ENCODE measurements at regions not wholly inside any gene's neighbourhood (a gene's known extent, or its start where the extent isn't known, plus 50 kb on each side); places are given as distances from the start of the nearest gene placed in this dataset.
"Not testable (repeated sequence)": the region's sequence is repeated elsewhere in the genome, so short reads cannot be mapped to it uniquely, and the experiment has no call there.

- in situ Hi-C loops (cut with MboI; ENCODE audit: low pct_unique_long_range_greater_than_20kb, low sequenced_read_pairs, unreplicated experiment), result no loop called here
- no peak for DNase-seq (ENCODE audit: low spot score)
- no peak for TF ChIP-seq CTCF (IDR thresholded peaks at IDR 0.05; ENCODE audit: extremely low read depth, insufficient read depth, missing control alignments)
Observed at GRCh38 chr11:122594986-122595645, 60.4 kb upstream of the UBASH3B start.

GRCh38 chr11:122593473-122594420, 61.8 kb upstream of the UBASH3B start:
- in situ Hi-C loops (cut with MboI; ENCODE audit: low pct_unique_long_range_greater_than_20kb, low sequenced_read_pairs, unreplicated experiment), result no loop called here
- TF ChIP-seq CTCF (IDR thresholded peaks at IDR 0.05; ENCODE audit: extremely low read depth, insufficient read depth, missing control alignments), result no peak
- DNase-seq (ENCODE audit: low spot score), result no peak

- in situ Hi-C loops (cut with MboI; ENCODE audit: low pct_unique_long_range_greater_than_20kb, low sequenced_read_pairs, unreplicated experiment), result no loop called here
- DNase-seq (ENCODE audit: low spot score), result no peak
- no peak for TF ChIP-seq CTCF (IDR thresholded peaks at IDR 0.05; ENCODE audit: extremely low read depth, insufficient read depth, missing control alignments)
Observed at GRCh38 chr11:122592641-122593040, 62.9 kb upstream of the UBASH3B start.

GRCh38 chr11:122584670-122585069, 70.9 kb upstream of the UBASH3B start:
- in situ Hi-C loops (cut with MboI; ENCODE audit: low pct_unique_long_range_greater_than_20kb, low sequenced_read_pairs, unreplicated experiment), result no loop called here
- TF ChIP-seq CTCF (IDR thresholded peaks at IDR 0.05; ENCODE audit: extremely low read depth, insufficient read depth, missing control alignments), result no peak
- DNase-seq (ENCODE audit: low spot score), result no peak

GRCh38 chr11:122580071-122580470, 75.5 kb upstream of the UBASH3B start:
- in situ Hi-C loops (cut with MboI; ENCODE audit: low pct_unique_long_range_greater_than_20kb, low sequenced_read_pairs, unreplicated experiment); DNase-seq (ENCODE audit: low spot score): not testable (repeated sequence)

GRCh38 chr11:122578171-122578825, 77.2 kb upstream of the UBASH3B start:
- peak; percentile 21 for TF ChIP-seq CTCF (IDR thresholded peaks at IDR 0.05; ENCODE audit: extremely low read depth, insufficient read depth, missing control alignments)
- in situ Hi-C loops (cut with MboI; ENCODE audit: low pct_unique_long_range_greater_than_20kb, low sequenced_read_pairs, unreplicated experiment), result no loop called here
- no peak for DNase-seq (ENCODE audit: low spot score)

All from GM13977 (cell line).